ENCODE measurements at regions not wholly inside any gene's neighbourhood (a gene's known extent, or its start where the extent isn't known, plus 50 kb on each side); places are given as distances from the start of the nearest gene placed in this dataset.

DNA sequence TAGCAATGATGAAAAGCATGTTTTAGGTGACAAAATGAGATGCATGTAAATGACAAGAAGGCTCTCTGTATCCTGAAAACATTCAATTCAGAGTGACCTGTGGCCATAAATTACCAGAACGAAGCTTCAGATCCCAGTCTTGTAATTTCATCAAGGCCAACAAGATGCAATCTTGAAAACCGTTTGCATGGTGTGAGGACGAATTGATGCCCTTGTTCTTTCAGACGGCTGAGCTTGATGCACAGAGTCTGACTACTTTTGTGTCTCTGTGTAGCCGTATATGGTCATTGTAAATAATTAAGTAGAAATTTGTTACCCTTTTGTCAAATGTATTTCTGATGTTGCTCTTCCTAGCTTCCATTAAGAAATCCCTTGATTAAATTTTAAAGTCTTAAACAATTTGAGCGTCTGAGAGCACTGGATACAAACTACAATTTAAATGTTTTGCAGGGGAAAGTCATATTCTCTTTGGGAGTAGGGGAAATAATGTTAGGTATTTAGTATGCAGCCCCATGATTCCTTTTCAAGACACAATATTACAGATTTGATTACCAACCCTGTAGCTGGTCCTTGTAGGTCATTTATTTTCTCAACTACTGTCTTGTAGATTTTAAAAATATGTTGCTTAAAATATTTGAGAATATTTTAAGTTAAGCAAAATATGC lies 125.8 kb upstream of the PCDH9 start:
- 53 to 55% methylated on average over 6 of the region's 6 CpGs for WGBS, 2 donors
- no peak overlapping the region for H3K27ac ChIP-seq (ENCODE audit: low read depth in 1 of 2, low read length in 2 of 2)
- H3K4me1 ChIP-seq (ENCODE audit: control insufficient read depth in 1 of 2, insufficient read depth in 2 of 2, low read length in 2 of 2), result no peaks in the 10 kb centered on the region
- no peaks in the 10 kb centered on the region for H3K9me3 ChIP-seq (ENCODE audit: control insufficient read depth, low read length)
- DNase-seq, result no peak
- H3K27me3 ChIP-seq (ENCODE audit: control insufficient read depth in 1 of 2, insufficient read depth in 2 of 2, low read length in 1 of 2), result no peaks in the 10 kb centered on the region
- ATAC-seq (ENCODE audit: low FRiP score), result no peak
- H3K4me3 ChIP-seq (ENCODE audit: low read length in 2 of 2), result no peak overlapping the region
- intact Hi-C loops (cut with DNase I), result no loop called here
- no peaks in the 10 kb centered on the region for H3K36me3 ChIP-seq (ENCODE audit: control insufficient read depth in 1 of 2, insufficient read depth in 2 of 2, low read length in 1 of 2)

DNA sequence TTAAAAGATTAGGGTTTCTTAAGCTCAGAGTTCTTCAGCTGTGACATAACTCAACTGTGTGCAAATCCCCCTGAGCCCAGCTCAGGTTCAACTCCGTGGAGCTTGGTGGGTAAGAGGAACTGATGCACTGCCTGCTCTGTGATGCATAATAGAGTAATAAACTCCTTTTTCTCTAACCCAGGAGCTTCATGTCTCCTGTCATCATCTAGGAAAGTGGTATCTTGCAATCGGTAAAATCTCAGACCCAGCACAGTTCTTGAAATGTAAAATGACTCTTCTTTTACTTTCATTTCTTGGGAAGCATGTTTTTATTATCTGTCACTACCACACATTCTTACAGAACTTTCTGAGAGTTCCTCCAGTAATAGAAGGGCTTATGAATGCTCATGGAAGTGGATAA lies 123.8 kb upstream of the PCDH9 start:
- Histone ChIP-seq H3K36me3 (ENCODE audit: control insufficient read depth in 1 of 2, insufficient read depth in 2 of 2, low read length in 1 of 2) (no peaks in the 10 kb centered on the region), H3K27me3 (ENCODE audit: control insufficient read depth in 1 of 2, insufficient read depth in 2 of 2, low read length in 1 of 2) (no peaks in the 10 kb centered on the region), H3K4me1 (ENCODE audit: control insufficient read depth in 1 of 2, insufficient read depth in 2 of 2, low read length in 2 of 2) (no peaks in the 10 kb centered on the region), H3K9me3 (ENCODE audit: control insufficient read depth, low read length) (no peaks in the 10 kb centered on the region), H3K27ac (ENCODE audit: low read depth in 1 of 2, low read length in 2 of 2) (no peak overlapping the region), H3K4me3 (ENCODE audit: low read length in 2 of 2) (no peak overlapping the region)
- WGBS, 2 donors, result 22 to 32% methylated on average over 2 of the region's 2 CpGs
- ATAC-seq (ENCODE audit: low FRiP score) (no peak), DNase-seq (no peak)
- intact Hi-C loops (cut with DNase I), result no loop called here

GRCh38 chr13:67353031-67353430 lies 122.9 kb upstream of the PCDH9 start:
- WGBS, 2 donors, result 10 to 34% methylated on average over 1 of the region's 1 CpG
- no peak overlapping the region for H3K4me3 ChIP-seq (ENCODE audit: low read length in 2 of 2)
- ATAC-seq (ENCODE audit: low FRiP score), result no peak
- H3K4me1 ChIP-seq (ENCODE audit: control insufficient read depth in 1 of 2, insufficient read depth in 2 of 2, low read length in 2 of 2), result no peaks in the 10 kb centered on the region
- no peak for DNase-seq
- H3K27ac ChIP-seq (ENCODE audit: low read depth in 1 of 2, low read length in 2 of 2), result no peak overlapping the region
- no peaks in the 10 kb centered on the region for H3K27me3 ChIP-seq (ENCODE audit: control insufficient read depth in 1 of 2, insufficient read depth in 2 of 2, low read length in 1 of 2)
- no peaks in the 10 kb centered on the region for H3K36me3 ChIP-seq (ENCODE audit: control insufficient read depth in 1 of 2, insufficient read depth in 2 of 2, low read length in 1 of 2)
- intact Hi-C loops (cut with DNase I), result no loop called here
- H3K9me3 ChIP-seq (ENCODE audit: control insufficient read depth, low read length), result no peaks in the 10 kb centered on the region

DNA sequence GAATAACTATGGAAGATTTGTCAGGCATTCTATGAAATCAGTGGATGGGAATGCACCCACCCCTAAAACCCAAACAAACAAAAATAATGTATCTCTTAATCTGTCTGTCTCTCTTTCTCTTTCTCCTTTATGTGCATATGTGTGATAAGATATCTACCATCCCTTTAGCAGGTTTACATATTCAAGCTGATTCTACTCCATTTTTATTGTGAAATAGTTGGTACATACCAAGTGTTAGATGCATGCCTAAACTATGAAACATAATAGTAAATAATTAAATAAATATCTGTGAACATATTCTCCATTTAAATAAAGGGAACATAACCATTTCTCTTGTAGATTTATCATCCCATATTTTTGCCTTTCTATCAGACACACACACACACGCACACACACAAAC lies 121.8 kb upstream of the PCDH9 start:
- 90 to 95% methylated on average over 1 of the region's 1 CpG for WGBS, 2 donors
- no peaks in the 10 kb centered on the region for H3K27me3 ChIP-seq (ENCODE audit: control insufficient read depth in 1 of 2, insufficient read depth in 2 of 2, low read length in 1 of 2)

GRCh38 chr13:67351114-67351513 lies 121.0 kb upstream of the PCDH9 start:
- WGBS, 2 donors, result 84 to 96% methylated on average over 1 of the region's 1 CpG
- no peak overlapping the region for H3K27ac ChIP-seq (ENCODE audit: low read depth in 1 of 2, low read length in 2 of 2)
- no peak for ATAC-seq (ENCODE audit: low FRiP score)
- no peaks in the 10 kb centered on the region for H3K36me3 ChIP-seq (ENCODE audit: control insufficient read depth in 1 of 2, insufficient read depth in 2 of 2, low read length in 1 of 2)
- intact Hi-C loops (cut with DNase I), result no loop called here
- no peaks in the 10 kb centered on the region for H3K27me3 ChIP-seq (ENCODE audit: control insufficient read depth in 1 of 2, insufficient read depth in 2 of 2, low read length in 1 of 2)
- no peaks in the 10 kb centered on the region for H3K9me3 ChIP-seq (ENCODE audit: control insufficient read depth, low read length)
- H3K4me1 ChIP-seq (ENCODE audit: control insufficient read depth in 1 of 2, insufficient read depth in 2 of 2, low read length in 2 of 2), result no peaks in the 10 kb centered on the region
- H3K4me3 ChIP-seq (ENCODE audit: low read length in 2 of 2), result no peak overlapping the region
- no peak for DNase-seq

More for the DNA sequence above, 121.8 kb upstream of the PCDH9 start:
- Histone ChIP-seq H3K9me3 (ENCODE audit: control insufficient read depth, low read length) (no peaks in the 10 kb centered on the region), H3K36me3 (ENCODE audit: control insufficient read depth in 1 of 2, insufficient read depth in 2 of 2, low read length in 1 of 2) (no peaks in the 10 kb centered on the region), H3K4me3 (ENCODE audit: low read length in 2 of 2) (no peak overlapping the region), H3K27ac (ENCODE audit: low read depth in 1 of 2, low read length in 2 of 2) (no peak overlapping the region), H3K4me1 (ENCODE audit: control insufficient read depth in 1 of 2, insufficient read depth in 2 of 2, low read length in 2 of 2) (no peaks in the 10 kb centered on the region)
- intact Hi-C loops (cut with DNase I), result no loop called here
- DNase-seq, result no peak
- ATAC-seq (ENCODE audit: low FRiP score), result no peak

GRCh38 chr13:67343777-67344176 lies 113.6 kb upstream of the PCDH9 start:
- intact Hi-C loops (cut with DNase I), result no loop called here
- DNase-seq (no peak), ATAC-seq (ENCODE audit: low FRiP score) (no peak)
- no peaks in the 10 kb centered on the region for H3K9me3 ChIP-seq (ENCODE audit: control insufficient read depth, low read length)
- H3K27me3 ChIP-seq (ENCODE audit: control insufficient read depth in 1 of 2, insufficient read depth in 2 of 2, low read length in 1 of 2), result no peaks in the 10 kb centered on the region
- no peak overlapping the region for H3K4me3 ChIP-seq (ENCODE audit: low read length in 2 of 2)
- H3K27ac ChIP-seq (ENCODE audit: low read depth in 1 of 2, low read length in 2 of 2), result no peak overlapping the region
- H3K36me3 ChIP-seq (ENCODE audit: control insufficient read depth in 1 of 2, insufficient read depth in 2 of 2, low read length in 1 of 2), result no peaks in the 10 kb centered on the region
- H3K4me1 ChIP-seq (ENCODE audit: control insufficient read depth in 1 of 2, insufficient read depth in 2 of 2, low read length in 2 of 2), result no peaks in the 10 kb centered on the region
- 64 to 82% methylated on average over 1 of the region's 1 CpG for WGBS, 2 donors

DNA sequence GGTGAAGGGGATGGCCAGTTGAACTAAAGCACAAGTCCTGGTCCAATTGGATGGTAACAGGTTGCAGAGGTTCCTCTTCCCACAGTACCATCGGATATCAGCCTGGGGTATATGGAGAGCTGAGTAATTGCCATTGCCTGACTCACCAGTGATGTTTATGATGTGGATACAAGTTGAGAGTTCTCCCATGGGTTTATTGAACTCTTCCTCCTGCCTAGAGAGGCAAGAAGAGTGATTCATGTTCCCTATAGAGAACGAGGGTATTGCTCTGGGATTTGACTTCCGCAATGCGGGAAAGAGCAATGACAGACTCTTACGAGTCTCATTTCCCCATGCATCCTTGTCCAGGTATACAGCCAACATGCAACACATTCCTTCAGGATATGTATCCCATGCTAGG lies 111.3 kb upstream of the PCDH9 start:
- ATAC-seq (ENCODE audit: low FRiP score), result no peak
- H3K36me3 ChIP-seq (ENCODE audit: control insufficient read depth in 1 of 2, insufficient read depth in 2 of 2, low read length in 1 of 2), result no peaks in the 10 kb centered on the region

DNA sequence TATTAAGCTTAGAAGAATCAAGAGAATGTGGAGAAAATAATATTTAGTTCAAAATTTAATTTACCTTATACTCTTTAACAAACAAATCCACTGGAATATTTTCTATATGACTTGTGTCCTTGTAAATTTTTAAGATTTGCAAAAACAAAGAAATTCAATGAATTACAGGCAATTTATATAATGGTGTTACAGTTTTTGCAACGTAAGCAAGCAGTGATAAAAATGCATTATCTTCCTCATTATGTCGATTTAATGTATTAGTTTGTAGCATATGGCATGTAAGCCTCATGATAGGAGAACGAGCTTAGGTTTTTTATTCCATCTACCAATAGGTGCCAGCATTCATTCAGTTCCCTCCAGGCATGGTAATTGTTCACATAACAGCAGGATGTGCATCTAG lies 100.0 kb upstream of the PCDH9 start:
- 55 to 65% methylated on average over 3 of the region's 3 CpGs for WGBS, 2 donors
- no peak overlapping the region for H3K27ac ChIP-seq (ENCODE audit: low read depth in 1 of 2, low read length in 2 of 2)
- H3K36me3 ChIP-seq (ENCODE audit: control insufficient read depth in 1 of 2, insufficient read depth in 2 of 2, low read length in 1 of 2), result no peaks in the 10 kb centered on the region
- no peak overlapping the region for H3K4me3 ChIP-seq (ENCODE audit: low read length in 2 of 2)
- H3K9me3 ChIP-seq (ENCODE audit: control insufficient read depth, low read length), result no peaks in the 10 kb centered on the region
- intact Hi-C loops (cut with DNase I), result no loop called here
- no peaks in the 10 kb centered on the region for H3K4me1 ChIP-seq (ENCODE audit: control insufficient read depth in 1 of 2, insufficient read depth in 2 of 2, low read length in 2 of 2)
- H3K27me3 ChIP-seq (ENCODE audit: control insufficient read depth in 1 of 2, insufficient read depth in 2 of 2, low read length in 1 of 2), result no peaks in the 10 kb centered on the region
- DNase-seq, result no peak
- ATAC-seq (ENCODE audit: low FRiP score), result no peak

More for the DNA sequence above, 111.3 kb upstream of the PCDH9 start:
- H3K4me1 ChIP-seq (ENCODE audit: control insufficient read depth in 1 of 2, insufficient read depth in 2 of 2, low read length in 2 of 2), result no peaks in the 10 kb centered on the region
- WGBS, 2 donors, result 68 to 83% methylated on average over 5 of the region's 5 CpGs
- H3K27ac ChIP-seq (ENCODE audit: low read depth in 1 of 2, low read length in 2 of 2), result no peak overlapping the region
- no peaks in the 10 kb centered on the region for H3K27me3 ChIP-seq (ENCODE audit: control insufficient read depth in 1 of 2, insufficient read depth in 2 of 2, low read length in 1 of 2)
- H3K4me3 ChIP-seq (ENCODE audit: low read length in 2 of 2), result no peak overlapping the region
- no peaks in the 10 kb centered on the region for H3K9me3 ChIP-seq (ENCODE audit: control insufficient read depth, low read length)
- no peak for DNase-seq
- intact Hi-C loops (cut with DNase I), result no loop called here

GRCh38 chr13:67328895-67329294 lies 98.8 kb upstream of the PCDH9 start:
- no peaks in the 10 kb centered on the region for H3K36me3 ChIP-seq (ENCODE audit: control insufficient read depth in 1 of 2, insufficient read depth in 2 of 2, low read length in 1 of 2)
- no peak overlapping the region for H3K4me3 ChIP-seq (ENCODE audit: low read length in 2 of 2)
- H3K27ac ChIP-seq (ENCODE audit: low read depth in 1 of 2, low read length in 2 of 2), result no peak overlapping the region
- intact Hi-C loops (cut with DNase I), result no loop called here
- no peaks in the 10 kb centered on the region for H3K27me3 ChIP-seq (ENCODE audit: control insufficient read depth in 1 of 2, insufficient read depth in 2 of 2, low read length in 1 of 2)
- H3K9me3 ChIP-seq (ENCODE audit: control insufficient read depth, low read length), result no peaks in the 10 kb centered on the region
- WGBS, 2 donors, result 51 to 54% methylated on average over 3 of the region's 3 CpGs
- no peak for ATAC-seq (ENCODE audit: low FRiP score)
- H3K4me1 ChIP-seq (ENCODE audit: control insufficient read depth in 1 of 2, insufficient read depth in 2 of 2, low read length in 2 of 2), result no peaks in the 10 kb centered on the region
- DNase-seq, result no peak

Data from aorta (tissue), 5 donors.